ENCODE measurements at regions not wholly inside any gene's neighbourhood (a gene's known extent, or its start where the extent isn't known, plus 50 kb on each side); places are given as distances from the start of the nearest gene placed in this dataset.

DNA sequence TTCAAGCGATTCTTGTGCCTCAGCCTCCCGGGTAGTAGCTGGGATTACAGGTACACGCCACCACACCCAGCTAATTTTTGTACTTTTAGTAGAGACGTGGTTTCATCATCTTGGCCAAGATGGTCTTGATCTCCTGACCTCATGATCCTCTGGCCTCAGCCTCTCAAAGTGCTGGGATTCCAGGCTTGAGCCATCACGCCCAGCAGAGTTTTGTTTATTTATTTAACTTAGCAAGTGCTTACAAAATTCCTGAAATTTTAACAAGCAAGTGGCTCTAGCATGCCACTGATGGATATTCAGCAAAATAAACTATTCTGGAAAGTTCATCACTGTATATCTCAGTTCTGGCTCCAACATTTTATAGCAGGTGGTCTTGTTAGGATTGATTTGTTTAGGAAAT is 585.9 kb downstream of the OTOL1 start:
- no peaks in the 10 kb centered on the region for H3K4me1 Mint-ChIP-seq
- no peak overlapping the region for H3K27ac Mint-ChIP-seq (ENCODE audit: unreplicated experiment)
- no peaks in the 10 kb centered on the region for H3K27me3 Mint-ChIP-seq (ENCODE audit: low read depth)
- TF ChIP-seq, protein P1, sequence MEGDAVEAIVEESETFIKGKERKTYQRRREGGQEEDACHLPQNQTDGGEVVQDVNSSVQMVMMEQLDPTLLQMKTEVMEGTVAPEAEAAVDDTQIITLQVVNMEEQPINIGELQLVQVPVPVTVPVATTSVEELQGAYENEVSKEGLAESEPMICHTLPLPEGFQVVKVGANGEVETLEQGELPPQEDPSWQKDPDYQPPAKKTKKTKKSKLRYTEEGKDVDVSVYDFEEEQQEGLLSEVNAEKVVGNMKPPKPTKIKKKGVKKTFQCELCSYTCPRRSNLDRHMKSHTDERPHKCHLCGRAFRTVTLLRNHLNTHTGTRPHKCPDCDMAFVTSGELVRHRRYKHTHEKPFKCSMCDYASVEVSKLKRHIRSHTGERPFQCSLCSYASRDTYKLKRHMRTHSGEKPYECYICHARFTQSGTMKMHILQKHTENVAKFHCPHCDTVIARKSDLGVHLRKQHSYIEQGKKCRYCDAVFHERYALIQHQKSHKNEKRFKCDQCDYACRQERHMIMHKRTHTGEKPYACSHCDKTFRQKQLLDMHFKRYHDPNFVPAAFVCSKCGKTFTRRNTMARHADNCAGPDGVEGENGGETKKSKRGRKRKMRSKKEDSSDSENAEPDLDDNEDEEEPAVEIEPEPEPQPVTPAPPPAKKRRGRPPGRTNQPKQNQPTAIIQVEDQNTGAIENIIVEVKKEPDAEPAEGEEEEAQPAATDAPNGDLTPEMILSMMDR (conservative IDR thresholded peaks at IDR 0.05), result no peak
- H3K9me3 Mint-ChIP-seq, result no peaks in the 10 kb centered on the region
- no peak for DNase-seq (ENCODE audit: low read depth, low spot score)
- no peaks in the 10 kb centered on the region for H3K36me3 Mint-ChIP-seq (ENCODE audit: low read depth)
- no peak overlapping the region for H3K4me3 Mint-ChIP-seq

DNA sequence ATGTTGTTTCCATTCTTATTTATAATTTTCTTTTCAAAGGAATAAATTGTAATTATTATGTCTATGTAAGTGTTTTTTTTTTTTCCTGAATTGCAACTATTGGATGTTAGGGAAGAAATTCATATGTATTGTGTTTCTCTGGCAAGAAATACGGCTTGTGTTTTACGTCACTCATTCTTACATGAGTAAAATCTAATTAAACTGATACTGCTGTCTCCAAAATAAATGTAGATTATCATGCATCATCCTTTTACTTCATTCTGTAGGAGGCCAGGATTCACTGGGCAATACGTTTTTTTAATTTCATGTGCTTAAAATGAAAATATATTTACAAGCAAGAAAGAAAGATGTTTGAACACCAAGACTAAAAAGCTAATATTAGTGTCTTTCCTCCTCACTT is 590.8 kb downstream of the OTOL1 start:
- no peak overlapping the region for H3K4me3 Mint-ChIP-seq
- no peaks in the 10 kb centered on the region for H3K36me3 Mint-ChIP-seq (ENCODE audit: low read depth)
- H3K27ac Mint-ChIP-seq (ENCODE audit: unreplicated experiment), result no peak overlapping the region
- H3K27me3 Mint-ChIP-seq (ENCODE audit: low read depth), result no peaks in the 10 kb centered on the region
- H3K4me1 Mint-ChIP-seq, result no peaks in the 10 kb centered on the region
- TF ChIP-seq, protein P1 (conservative IDR thresholded peaks at IDR 0.05), result no peak
- DNase-seq (ENCODE audit: low read depth, low spot score), result no peak
- H3K9me3 Mint-ChIP-seq, result peaks cover 5% of the 10 kb centered on the region

DNA sequence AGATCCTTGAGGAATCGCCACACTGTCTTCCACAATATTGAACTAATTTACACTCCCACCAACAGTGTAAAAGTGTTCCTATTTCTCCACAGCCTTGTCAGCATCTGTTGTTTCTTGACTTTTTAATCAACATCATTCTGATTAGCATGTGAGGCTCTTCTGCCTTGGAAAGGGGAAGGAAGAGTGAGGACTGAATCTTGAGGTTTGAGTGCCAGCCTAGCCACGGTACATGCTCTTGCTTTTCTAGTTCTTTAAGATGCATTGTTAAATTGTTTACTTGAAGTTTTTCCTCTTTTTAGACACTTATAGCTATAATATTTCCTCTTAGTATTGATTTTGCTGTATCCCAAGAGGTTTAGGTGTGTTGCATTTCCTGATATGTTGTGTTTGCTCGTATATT is 596.1 kb downstream of the OTOL1 start:
- no peaks in the 10 kb centered on the region for H3K27me3 Mint-ChIP-seq (ENCODE audit: low read depth)
- peaks cover 10% of the 10 kb centered on the region for H3K9me3 Mint-ChIP-seq
- H3K4me3 Mint-ChIP-seq, result no peak overlapping the region
- no peak for DNase-seq (ENCODE audit: low read depth, low spot score)
- TF ChIP-seq, protein P1 (conservative IDR thresholded peaks at IDR 0.05), result no peak
- H3K27ac Mint-ChIP-seq (ENCODE audit: unreplicated experiment), result no peak overlapping the region
- H3K4me1 Mint-ChIP-seq, result no peaks in the 10 kb centered on the region
- H3K36me3 Mint-ChIP-seq (ENCODE audit: low read depth), result no peaks in the 10 kb centered on the region

DNA sequence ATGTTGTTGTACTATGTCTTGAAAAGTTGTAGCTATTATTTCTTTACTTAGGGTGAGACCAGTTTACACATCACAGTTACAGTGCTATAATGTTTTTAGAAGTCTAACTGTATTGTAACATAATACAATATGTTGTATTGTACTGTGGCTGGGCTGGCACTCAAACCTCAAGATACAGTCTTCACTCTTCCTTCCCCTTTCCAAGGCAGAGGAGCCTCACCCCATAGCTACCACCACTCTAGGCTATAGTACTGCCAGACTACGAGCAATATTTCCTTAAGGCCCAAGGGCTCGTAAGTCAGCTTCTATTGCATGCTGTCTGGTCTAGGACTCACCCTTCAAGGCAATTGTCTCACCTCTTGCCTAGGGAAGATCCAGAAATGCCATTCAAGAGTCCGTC is 597.7 kb downstream of the OTOL1 start:
- no peaks in the 10 kb centered on the region for H3K27me3 Mint-ChIP-seq (ENCODE audit: low read depth)
- H3K27ac Mint-ChIP-seq (ENCODE audit: unreplicated experiment), result no peak overlapping the region
- H3K4me3 Mint-ChIP-seq, result no peak overlapping the region
- no peaks in the 10 kb centered on the region for H3K36me3 Mint-ChIP-seq (ENCODE audit: low read depth)
- peaks cover 10% of the 10 kb centered on the region for H3K9me3 Mint-ChIP-seq
- TF ChIP-seq, protein P1 (conservative IDR thresholded peaks at IDR 0.05), result no peak
- H3K4me1 Mint-ChIP-seq, result no peaks in the 10 kb centered on the region
- DNase-seq (ENCODE audit: low read depth, low spot score), result no peak

DNA sequence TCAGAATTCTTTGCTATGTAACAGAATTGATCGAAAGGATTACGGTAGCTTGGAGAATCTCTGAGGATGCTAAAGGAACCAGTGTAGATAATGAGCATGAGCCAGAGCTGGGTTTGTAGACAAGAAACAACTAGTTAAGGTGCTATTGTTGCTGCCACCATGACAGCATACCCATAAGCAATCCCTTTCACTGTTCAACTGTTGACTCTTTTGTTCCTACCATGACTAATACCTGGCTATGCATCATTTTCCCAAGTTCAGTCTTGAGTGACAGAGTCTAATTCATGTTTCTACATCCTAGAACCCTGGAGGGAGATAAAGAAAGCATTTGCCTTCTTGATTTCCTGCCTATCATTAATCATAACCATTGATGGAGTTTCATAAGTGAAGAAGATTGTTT is 600.3 kb downstream of the OTOL1 start:
- H3K27ac Mint-ChIP-seq (ENCODE audit: unreplicated experiment), result no peak overlapping the region
- peaks cover 5% of the 10 kb centered on the region for H3K9me3 Mint-ChIP-seq
- no peaks in the 10 kb centered on the region for H3K27me3 Mint-ChIP-seq (ENCODE audit: low read depth)
- TF ChIP-seq, protein P1 (conservative IDR thresholded peaks at IDR 0.05), result no peak
- no peaks in the 10 kb centered on the region for H3K36me3 Mint-ChIP-seq (ENCODE audit: low read depth)
- H3K4me1 Mint-ChIP-seq, result no peaks in the 10 kb centered on the region
- no peak for DNase-seq (ENCODE audit: low read depth, low spot score)
- no peak overlapping the region for H3K4me3 Mint-ChIP-seq

DNA sequence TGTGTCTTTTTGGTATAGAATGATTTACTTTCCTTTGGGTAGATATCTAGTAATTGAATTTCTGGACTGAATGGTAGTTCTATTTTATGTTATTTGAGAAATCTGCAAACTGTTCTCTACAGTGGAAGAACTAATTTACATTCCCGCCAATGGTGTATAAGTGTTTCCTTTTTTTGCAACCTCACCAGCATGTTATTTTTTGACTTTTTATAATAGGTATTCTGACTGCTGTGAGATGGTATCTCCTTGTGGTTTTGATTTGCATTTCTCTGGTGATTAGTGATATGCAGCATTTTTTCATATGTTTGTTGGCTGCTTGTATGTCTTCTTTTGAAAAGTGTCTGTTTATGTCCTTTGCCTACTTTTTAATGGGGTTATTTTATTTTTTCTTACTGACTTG is 607.2 kb downstream of the OTOL1 start:
- H3K27me3 Mint-ChIP-seq (ENCODE audit: low read depth), result no peaks in the 10 kb centered on the region

More for the DNA sequence above, 607.2 kb downstream of the OTOL1 start:
- H3K36me3 Mint-ChIP-seq (ENCODE audit: low read depth), result no peaks in the 10 kb centered on the region
- H3K4me1 Mint-ChIP-seq, result no peaks in the 10 kb centered on the region
- peaks cover 3% of the 10 kb centered on the region for H3K9me3 Mint-ChIP-seq
- DNase-seq (ENCODE audit: low read depth, low spot score), result no peak
- H3K4me3 Mint-ChIP-seq, result no peak overlapping the region
- H3K27ac Mint-ChIP-seq (ENCODE audit: unreplicated experiment), result no peak overlapping the region
- TF ChIP-seq, protein P1 (conservative IDR thresholded peaks at IDR 0.05), result no peak

Measured in neural crest cell (in vitro differentiated cells).